K562 (cell line): ENCODE measurements at regions not wholly inside any gene's neighbourhood (a gene's known extent, or its start where the extent isn't known, plus 50 kb on each side); places are given as distances from the start of the nearest gene placed in this dataset.
A peak's percentile ranks its signal among the peaks of the same experiment; 100 is the strongest.

Experiments
- ATAC-seq: fragments of 200-7000 bp; cut with Tn5 transposase; 3 replicates; pipeline ENCODE4 v1.9.1; 2020; ENCODE audit warnings: moderate library complexity
- BruUV-seq: library from RNA; stranded (reverse); fragments of 400-500 nt; replicated peaks from 2 replicates; lab custom pipeline; 2021; lab: Mats Ljungman, UMichigan
- CTCF ChIA-PET: fragments of 300-600 bp; formaldehyde crosslinking; extraction: SDS; loops from one replicate; lab custom pipeline; 2021; ENCODE audit warnings: low intra/inter-chr PET ratio; lab: Yijun Ruan, JAX
- POLR2A ChIA-PET: fragments of 300-600, 350-650 bp; sonication (Branson Sonifier 250); formaldehyde crosslinking; extraction: SDS; loops from one replicate; lab custom pipeline; 2021; ENCODE audit warnings: antibody characterized with exemption, inconsistent platforms; lab: Yijun Ruan, JAX
- DNase-seq, 4 experiments: peaks; one replicate each; pipeline versions ENCODE4 v3.0.0 to v3.0.0-alpha.2; 2011 to 2018; ENCODE audit warnings: low spot score in 3 of 4, mixed read lengths in 3 of 4; ENCODE audit errors: extremely low read depth in 1 of 4
- FAIRE-seq: peaks from 2 replicates; lab custom pipeline; 2011; peaks lifted over from hg19 to GRCh38; lab: Jason Lieb, UNC
- H2AFZ ChIP-seq: 2 replicates; pipeline ENCODE4 v1.6.0; 2011; ENCODE audit warnings: low read depth, low read length, control low read depth, inconsistent platforms
- H3K27ac ChIP-seq: fragments of 200-600 bp; 3 replicates; pipeline ENCODE4 v1.8.0; 2011; ENCODE audit warnings: low read depth, mild to moderate bottlenecking, control low read depth, inconsistent platforms, low read length, moderate library complexity, mixed read lengths; ENCODE audit errors: extremely low read depth
- H3K27me3 ChIP-seq, 2 experiments: fragments of 300-600 bp in 1 of 2; 2 replicates in 1 of 2; 3 replicates in 1 of 2; pipeline versions ENCODE4 v1.6.0 to v1.8.0; 2011; ENCODE audit warnings: inconsistent platforms in 2 of 2, low read length in 2 of 2, mild to moderate bottlenecking in 1 of 2, mixed read lengths in 1 of 2, moderate library complexity in 1 of 2; ENCODE audit not compliant: control insufficient read depth in 2 of 2, insufficient read depth in 2 of 2
- H3K36me3 ChIP-seq: fragments of 300-600 bp; 3 replicates; pipeline ENCODE4 v1.8.0; 2011; ENCODE audit warnings: mild to moderate bottlenecking, low read length, inconsistent platforms; ENCODE audit not compliant: control insufficient read depth, insufficient read depth
- H3K4me1 ChIP-seq, 2 experiments: fragments of 200-600 bp in 1 of 2; replicated peaks in 1 of 2; 2 replicates in 1 of 2; 3 replicates in 1 of 2; pipeline versions ENCODE4 v1.5.1 to v1.8.0; 2011; ENCODE audit warnings: inconsistent platforms in 2 of 2, low read length in 2 of 2, mild to moderate bottlenecking in 1 of 2, mixed read lengths in 1 of 2, moderate library complexity in 1 of 2; ENCODE audit not compliant: control insufficient read depth in 2 of 2, insufficient read depth in 2 of 2
- H3K4me2 ChIP-seq: 2 replicates; pipeline ENCODE4 v1.6.1; 2011; ENCODE audit warnings: low read length, control low read depth, inconsistent platforms, mixed read lengths; ENCODE audit not compliant: insufficient read depth
- H3K4me3 ChIP-seq: fragments of 200-600 bp; sonication (generic), shearing (Covaris generic); 2 replicates; pipeline ENCODE4 v1.5.1; 2016; ENCODE audit warnings: control low read depth, inconsistent platforms
- H3K79me2 ChIP-seq: fragments of 200-600 bp; 3 replicates; pipeline ENCODE4 v1.8.0; 2011; ENCODE audit warnings: low read length, inconsistent platforms; ENCODE audit not compliant: control insufficient read depth, insufficient read depth
- H3K9ac ChIP-seq, 2 experiments: 2 replicates each; pipeline versions ENCODE4 v1.6.0 to v1.6.1; 2011; ENCODE audit warnings: low read depth in 2 of 2, low read length in 2 of 2, control low read depth in 1 of 2, inconsistent platforms in 1 of 2, mild to moderate bottlenecking in 1 of 2, mixed read lengths in 1 of 2; ENCODE audit not compliant: insufficient read depth in 1 of 2
- H3K9me1 ChIP-seq: one replicate; pipeline ENCODE4 v1.6.0; 2011; ENCODE audit warnings: inconsistent platforms, mild to moderate bottlenecking, low read length, moderate library complexity; ENCODE audit not compliant: control insufficient read depth, insufficient read depth
- H3K9me3 ChIP-seq: replicated peaks from 2 replicates; pipeline ENCODE4 v1.5.1; 2011; ENCODE audit warnings: low read depth, low read length, inconsistent platforms; ENCODE audit not compliant: control insufficient read depth, insufficient read depth
- H4K20me1 ChIP-seq: replicated peaks from 2 replicates; pipeline ENCODE4 v1.6.1; 2011; ENCODE audit warnings: low read length, inconsistent platforms, mixed read lengths; ENCODE audit not compliant: control insufficient read depth, insufficient read depth
- CBFA2T2 ChIP-seq: fragments of 450-650 bp; conservative IDR thresholded peaks from 2 replicates; pipeline ENCODE4 v1.6.1; 2017; ENCODE audit warnings: mild to moderate bottlenecking
- E2F4 ChIP-seq: sonication (generic); formaldehyde crosslinking; IDR thresholded peaks from 2 replicates; pipeline ENCODE4 v1.8.0; 2022; ENCODE audit warnings: mild to moderate bottlenecking, low read depth, missing genetic modification reagents
- HCFC1 ChIP-seq: IDR thresholded peaks from 2 replicates; pipeline ENCODE4 v1.6.1; 2012; ENCODE audit warnings: low read depth, low read length, improper control_type of control experiment
- HMBOX1 ChIP-seq: sonication (generic); IDR thresholded peaks from 2 replicates; pipeline ENCODE4 v1.6.1; 2016
- KLF10 ChIP-seq: fragments of 250-450 bp; sonication (Bioruptor Pico); IDR thresholded peaks from 2 replicates; pipeline ENCODE4 v1.6.1; 2021; ENCODE audit warnings: matching md5 sums
- MXI1 ChIP-seq: IDR thresholded peaks from 2 replicates; pipeline ENCODE4 v1.6.1; 2011; ENCODE audit warnings: low read depth, mild to moderate bottlenecking, improper control_type of control experiment, low read length
- PHF20 ChIP-seq: fragments of 450-650 bp; IDR thresholded peaks from 2 replicates; pipeline ENCODE4 v1.6.1; 2018; ENCODE audit not compliant: partially characterized antibody
- POLR3A ChIP-seq: IDR thresholded peaks from 2 replicates; pipeline ENCODE4 v1.6.1; 2011; ENCODE audit warnings: borderline replicate concordance, mild to moderate bottlenecking, moderate library complexity; ENCODE audit not compliant: insufficient read length, insufficient read depth; ENCODE audit errors: extremely low read depth
- PURB ChIP-seq: sonication (generic); formaldehyde crosslinking; IDR thresholded peaks from 2 replicates; pipeline ENCODE4 v1.9.0; 2021; ENCODE audit warnings: low read depth, mild to moderate bottlenecking, missing genetic modification reagents
- SMAD3 ChIP-seq: fragments of 450-650 bp; formaldehyde crosslinking; conservative IDR thresholded peaks from 2 replicates; pipeline ENCODE4 v1.4.0; 2020; ENCODE audit warnings: mild to moderate bottlenecking
- SMC3 ChIP-seq: conservative IDR thresholded peaks from 2 replicates; pipeline ENCODE4 v1.6.1; 2011; ENCODE audit warnings: low read depth, low read length, improper control_type of control experiment; ENCODE audit not compliant: insufficient read depth
- SP1 ChIP-seq: sonication (generic); formaldehyde crosslinking; IDR thresholded peaks from 2 replicates; pipeline ENCODE4 v1.8.1; 2022; ENCODE audit warnings: mild to moderate bottlenecking, missing genetic modification reagents
- USF1 ChIP-seq: sonication (generic); formaldehyde crosslinking; IDR thresholded peaks from 2 replicates; pipeline ENCODE4 v1.9.0; 2022; ENCODE audit warnings: mild to moderate bottlenecking, missing genetic modification reagents
- WGBS: fragments of 100-300 bp; shearing (Covaris generic); methylation state at CpG from one replicate; pipeline ENCODE4 v1.1.6; 2016; ENCODE audit warnings: low coverage, mixed read lengths; ENCODE audit not compliant: insufficient coverage; ENCODE audit errors: missing lambda C conversion rate; 5-methylcytosine and 5-hydroxymethylcytosine counted together
- in situ Hi-C: fragments of 300-500 bp; cut with MboI; formaldehyde crosslinking; loops from 4 replicates; pipeline ENCODE4 v1.15.0; 2018; ENCODE audit warnings: inconsistent platforms, mixed read lengths
- intact Hi-C: fragments of 100-400 bp; cut with micrococcal nuclease; formaldehyde crosslinking; loops from 2 replicates; pipeline ENCODE4 v1.14.2; 2022
- TF ChIP-seq, protein P1 (sequence below): sonication (generic); formaldehyde crosslinking; IDR thresholded peaks from 2 replicates; pipeline ENCODE4 v1.5.0; 2020; ENCODE audit warnings: missing genetic modification reagents

DNA sequence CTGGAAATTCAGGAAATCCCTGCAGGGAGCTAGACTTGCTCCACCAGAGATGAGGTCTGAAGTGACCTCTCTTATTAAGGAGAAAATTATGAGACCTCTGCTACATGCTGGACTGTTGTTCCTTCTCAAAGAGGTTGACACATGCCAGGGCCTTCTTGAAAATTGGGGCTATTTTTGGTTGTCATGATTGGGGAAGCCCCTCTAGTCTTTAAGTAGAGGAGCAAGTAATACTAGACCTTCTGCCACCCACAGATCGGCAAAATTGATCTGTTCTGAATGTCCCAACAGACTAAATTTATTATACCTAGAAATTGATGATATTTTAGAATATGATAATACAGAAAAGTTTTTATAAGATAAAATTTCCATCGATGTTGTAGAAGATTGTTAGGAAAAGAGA, 160.8 kb upstream of the GRB10 start:
- TF ChIP-seq PURB (CRISPR knock-in tag) (no peak), SMAD3 (CRISPR knock-in tag) (no peak), SMC3 (no peak), E2F4 (no peak)
- 0% methylated on average over 2 of the region's 2 CpGs for WGBS
- Histone ChIP-seq H3K27me3 (peaks cover 0 to 8% of the 10 kb centered on the region in 2 experiments; a peak in 1 of 5 replicates), H3K9me3 (no peaks in the 10 kb centered on the region), H3K36me3 (no peaks in the 10 kb centered on the region), H3K9me1 (no peaks in the 10 kb centered on the region), H3K4me2 (no peak overlapping the region), H4K20me1 (no peaks in the 10 kb centered on the region), H3K9ac (no peak overlapping the region), H3K27ac (no peak overlapping the region), H3K4me1 (no peaks in the 10 kb centered on the region), H3K4me3 (no peak overlapping the region), H3K79me2 (no peaks in the 10 kb centered on the region), H2AFZ (no peak overlapping the region)
- FAIRE-seq = no peak
- in situ Hi-C loops (no loop called here), intact Hi-C loops (no loop called here)
- ChIA-PET CTCF (no interaction called here), POLR2A (no interaction called here)
- BruUV-seq = no TSS peak
- no peak for DNase-seq
- ATAC-seq = no peak

DNA sequence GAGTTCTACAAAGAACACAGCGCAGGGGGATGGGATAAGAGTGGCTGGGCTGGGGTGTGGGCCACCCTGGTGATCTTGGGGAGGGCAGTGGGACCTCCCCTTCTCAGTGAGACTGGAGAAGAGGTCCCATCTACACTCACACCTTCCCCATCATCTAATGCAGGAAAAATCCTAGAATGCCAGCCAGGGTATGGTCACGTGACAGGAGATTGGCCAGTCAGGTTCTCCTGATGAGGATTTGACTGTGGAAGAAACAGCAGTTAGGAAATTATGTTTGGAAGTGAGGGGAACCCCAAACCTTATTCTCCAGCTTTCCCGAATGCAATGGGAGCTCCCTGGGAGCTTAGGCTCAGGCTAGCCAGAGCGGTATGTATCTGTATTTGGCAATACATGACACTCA, 158.8 kb upstream of the GRB10 start:
- WGBS = 0% methylated on average over 4 of the region's 4 CpGs
- no peaks in the 10 kb centered on the region for H3K9me3 ChIP-seq
- in situ Hi-C loops = no loop called here
- TF ChIP-seq POLR3A (no peak), SP1 (CRISPR knock-in tag) (no peak), HCFC1 (no peak), HMBOX1 (no peak), KLF10 (CRISPR knock-in tag) (no peak), CBFA2T2 (peak; percentile 44), PHF20 (no peak), USF1 (CRISPR knock-in tag) (0 out of 2 replicates have a peak, but pooled peaks have one; percentile 21), MXI1 (no peak)
- TF ChIP-seq, protein P1, sequence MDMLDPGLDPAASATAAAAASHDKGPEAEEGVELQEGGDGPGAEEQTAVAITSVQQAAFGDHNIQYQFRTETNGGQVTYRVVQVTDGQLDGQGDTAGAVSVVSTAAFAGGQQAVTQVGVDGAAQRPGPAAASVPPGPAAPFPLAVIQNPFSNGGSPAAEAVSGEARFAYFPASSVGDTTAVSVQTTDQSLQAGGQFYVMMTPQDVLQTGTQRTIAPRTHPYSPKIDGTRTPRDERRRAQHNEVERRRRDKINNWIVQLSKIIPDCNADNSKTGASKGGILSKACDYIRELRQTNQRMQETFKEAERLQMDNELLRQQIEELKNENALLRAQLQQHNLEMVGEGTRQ (CRISPR knock-in tag) = peak; percentile 58

More for the DNA sequence above, 158.8 kb upstream of the GRB10 start:
- H4K20me1 ChIP-seq = no peaks in the 10 kb centered on the region
- no peak overlapping the region for H3K27ac ChIP-seq
- H3K79me2 ChIP-seq = no peaks in the 10 kb centered on the region
- CTCF ChIA-PET = no interaction called here
- no peak overlapping the region for H3K4me3 ChIP-seq
- FAIRE-seq = no peak
- H3K4me1 ChIP-seq = no peaks in the 10 kb centered on the region
- no peaks in the 10 kb centered on the region for H3K9me1 ChIP-seq
- POLR2A ChIA-PET = no interaction called here
- no TSS peak for BruUV-seq
- no peak for DNase-seq
- no peaks in the 10 kb centered on the region for H3K36me3 ChIP-seq
- H2AFZ ChIP-seq = no peak overlapping the region
- H3K27me3 ChIP-seq = peaks cover 0 to 8% of the 10 kb centered on the region in 2 experiments; a peak in 1 of 5 replicates
- no peak overlapping the region for H3K9ac ChIP-seq
- ATAC-seq = no peak
- intact Hi-C loops = no loop called here
- no peak overlapping the region for H3K4me2 ChIP-seq
